GM12872 (cell line): ENCODE measurements at regions not wholly inside any gene's neighbourhood (a gene's known extent, or its start where the extent isn't known, plus 50 kb on each side); places are given as distances from the start of the nearest gene placed in this dataset.

Source experiments
- CTCF ChIP-seq: IDR thresholded peaks from 3 replicates; pipeline ENCODE4 v1.5.1; 2011; ENCODE audit warnings: low read depth, mild to moderate bottlenecking, low read length, moderate library complexity; ENCODE audit not compliant: insufficient read depth

GRCh38 chr14:96745500-96746051 lies 51.6 kb upstream of the VRK1 start:
- no peak for TF ChIP-seq CTCF

GRCh38 chr14:96746101-96746500 lies 51.1 kb upstream of the VRK1 start:
- no peak for TF ChIP-seq CTCF

DNA sequence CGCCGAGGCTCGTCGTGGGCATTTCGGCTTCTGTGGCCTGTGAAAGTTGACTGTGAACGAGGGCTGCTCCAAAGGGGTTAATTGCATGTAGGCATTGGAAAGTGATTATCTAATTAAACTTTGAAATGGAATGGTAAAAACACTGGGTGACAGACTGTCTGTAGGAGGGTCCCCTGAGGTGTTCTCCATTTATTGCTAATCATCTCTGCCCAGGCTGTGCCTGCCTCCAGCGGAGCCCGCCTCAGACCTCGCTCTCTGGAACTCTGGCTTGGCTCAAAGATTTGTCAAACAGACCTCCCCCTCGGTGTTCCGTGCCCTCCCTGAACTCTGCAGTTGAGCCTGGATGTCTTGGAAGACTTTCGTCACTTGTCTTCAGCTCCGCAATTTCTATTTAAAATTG lies 50.2 kb upstream of the VRK1 start:
- no peak for TF ChIP-seq CTCF
